ENCODE measurements at regions not wholly inside any gene's neighbourhood (a gene's known extent, or its start where the extent isn't known, plus 50 kb on each side); places are given as distances from the start of the nearest gene placed in this dataset.

- Histone ChIP-seq H3K9ac (ENCODE audit: insufficient read length, low read depth) (no peak overlapping the region), H3K4me3 (ENCODE audit: insufficient read length, low read depth) (no peak overlapping the region), H3K9me3 (ENCODE audit: insufficient read depth, low read length) (no peaks in the 10 kb centered on the region), H3K36me3 (ENCODE audit: insufficient read depth, insufficient read length, low read length) (no peaks in the 10 kb centered on the region), H3K4me1 (ENCODE audit: insufficient read depth, insufficient read length) (no peaks in the 10 kb centered on the region), H3K27me3 (ENCODE audit: insufficient read depth, insufficient read length) (no peaks in the 10 kb centered on the region)
- no peak for TF ChIP-seq SUZ12 (IDR thresholded peaks at IDR 0.05; ENCODE audit: extremely low read depth, insufficient read depth, insufficient read length)
- no peak for TF ChIP-seq YY1 (IDR thresholded peaks at IDR 0.05; ENCODE audit: insufficient read depth, insufficient read length)
- TF ChIP-seq ZNF274 (IDR thresholded peaks at IDR 0.05; ENCODE audit: low read depth, low read length), result no peak
- no peak for DNase-seq (ENCODE audit: low read depth, low spot score)
Measured at GRCh38 chr13:62046512-62046911, 630.9 kb upstream of the PCDH20 start.

DNA sequence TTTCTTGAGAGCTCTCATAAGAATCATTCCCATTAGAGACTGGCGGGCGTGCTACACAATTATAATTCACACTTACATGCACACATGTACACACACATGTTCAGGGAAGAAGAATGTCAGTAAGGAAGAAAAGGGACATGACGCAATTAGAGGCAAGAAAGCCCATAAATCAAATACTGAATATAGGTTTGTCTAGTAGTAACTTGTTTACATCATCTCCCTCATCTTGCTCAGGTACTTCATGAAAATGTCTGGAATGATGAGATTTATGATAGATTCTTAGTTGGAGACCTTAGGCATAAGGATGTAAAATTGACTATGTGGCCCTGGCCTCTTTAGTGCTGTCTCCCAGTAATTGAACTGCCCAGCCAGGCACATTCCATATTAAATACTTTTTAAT is 628.0 kb upstream of the PCDH20 start:
- Histone ChIP-seq H3K9ac (ENCODE audit: insufficient read length, low read depth) (no peak overlapping the region), H3K36me3 (ENCODE audit: insufficient read depth, insufficient read length, low read length) (no peaks in the 10 kb centered on the region), H3K4me1 (ENCODE audit: insufficient read depth, insufficient read length) (no peaks in the 10 kb centered on the region), H3K4me3 (ENCODE audit: insufficient read length, low read depth) (no peak overlapping the region), H3K27me3 (ENCODE audit: insufficient read depth, insufficient read length) (no peaks in the 10 kb centered on the region), H3K9me3 (ENCODE audit: insufficient read depth, low read length) (no peaks in the 10 kb centered on the region)
- no peak for DNase-seq (ENCODE audit: low read depth, low spot score)
- TF ChIP-seq SUZ12 (IDR thresholded peaks at IDR 0.05; ENCODE audit: extremely low read depth, insufficient read depth, insufficient read length), result no peak
- no peak for TF ChIP-seq ZNF274 (IDR thresholded peaks at IDR 0.05; ENCODE audit: low read depth, low read length)
- no peak for TF ChIP-seq YY1 (IDR thresholded peaks at IDR 0.05; ENCODE audit: insufficient read depth, insufficient read length)

DNA sequence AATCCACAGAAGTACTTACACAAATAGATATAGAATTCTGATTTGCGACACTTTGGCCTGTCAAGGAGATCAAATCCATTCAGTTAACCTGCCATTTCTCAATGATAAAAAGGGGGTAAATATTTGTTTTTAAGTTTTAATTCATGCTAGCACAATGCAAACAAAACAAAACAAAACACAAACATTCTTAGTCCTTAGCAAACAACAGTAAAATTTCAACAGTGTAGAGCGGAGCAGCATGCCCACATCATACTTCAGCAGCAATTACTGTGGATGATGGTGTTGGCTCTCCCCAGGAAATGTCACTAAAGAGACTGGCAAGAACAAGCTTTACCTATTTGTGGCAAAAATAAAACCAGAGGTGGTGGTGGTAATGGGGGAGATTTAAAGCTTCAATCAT is 625.2 kb upstream of the PCDH20 start:
- Histone ChIP-seq H3K27me3 (ENCODE audit: insufficient read depth, insufficient read length) (no peaks in the 10 kb centered on the region), H3K9ac (ENCODE audit: insufficient read length, low read depth) (no peak overlapping the region), H3K4me3 (ENCODE audit: insufficient read length, low read depth) (no peak overlapping the region), H3K4me1 (ENCODE audit: insufficient read depth, insufficient read length) (no peaks in the 10 kb centered on the region), H3K9me3 (ENCODE audit: insufficient read depth, low read length) (no peaks in the 10 kb centered on the region), H3K36me3 (ENCODE audit: insufficient read depth, insufficient read length, low read length) (no peaks in the 10 kb centered on the region)
- no peak for TF ChIP-seq YY1 (IDR thresholded peaks at IDR 0.05; ENCODE audit: insufficient read depth, insufficient read length)
- TF ChIP-seq SUZ12 (IDR thresholded peaks at IDR 0.05; ENCODE audit: extremely low read depth, insufficient read depth, insufficient read length), result no peak
- TF ChIP-seq ZNF274 (IDR thresholded peaks at IDR 0.05; ENCODE audit: low read depth, low read length), result no peak
- DNase-seq (ENCODE audit: low read depth, low spot score), result no peak

DNA sequence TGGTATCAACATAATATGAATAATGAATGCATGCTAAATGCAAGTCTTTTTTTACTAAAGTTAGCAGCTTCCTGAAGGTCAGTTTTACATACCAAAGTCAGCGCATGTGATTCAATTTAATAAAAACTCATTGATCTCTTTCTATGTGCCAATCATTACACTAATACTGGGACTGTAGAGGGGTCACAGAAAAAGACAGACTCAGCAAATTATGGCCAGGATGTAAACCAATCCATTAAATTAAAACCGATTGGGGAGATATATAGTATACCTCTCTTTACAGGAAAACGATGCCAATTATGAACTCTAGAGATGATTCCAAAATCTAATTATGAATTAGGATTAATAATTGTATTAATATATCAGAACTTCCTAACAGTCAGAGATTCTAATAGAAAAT is 624.4 kb upstream of the PCDH20 start:
- TF ChIP-seq SUZ12 (IDR thresholded peaks at IDR 0.05; ENCODE audit: extremely low read depth, insufficient read depth, insufficient read length) (no peak), YY1 (IDR thresholded peaks at IDR 0.05; ENCODE audit: insufficient read depth, insufficient read length) (no peak), ZNF274 (IDR thresholded peaks at IDR 0.05; ENCODE audit: low read depth, low read length) (no peak)
- H3K4me3 ChIP-seq (ENCODE audit: insufficient read length, low read depth), result no peak overlapping the region
- H3K36me3 ChIP-seq (ENCODE audit: insufficient read depth, insufficient read length, low read length), result no peaks in the 10 kb centered on the region
- DNase-seq (ENCODE audit: low read depth, low spot score), result no peak
- H3K9ac ChIP-seq (ENCODE audit: insufficient read length, low read depth), result no peak overlapping the region
- H3K4me1 ChIP-seq (ENCODE audit: insufficient read depth, insufficient read length), result no peaks in the 10 kb centered on the region
- no peaks in the 10 kb centered on the region for H3K9me3 ChIP-seq (ENCODE audit: insufficient read depth, low read length)
- H3K27me3 ChIP-seq (ENCODE audit: insufficient read depth, insufficient read length), result no peaks in the 10 kb centered on the region

GRCh38 chr13:62038214-62038613 is 622.6 kb upstream of the PCDH20 start:
- H3K27me3 ChIP-seq (ENCODE audit: insufficient read depth, insufficient read length), result no peaks in the 10 kb centered on the region
- DNase-seq (ENCODE audit: low read depth, low spot score), result no peak

DNA sequence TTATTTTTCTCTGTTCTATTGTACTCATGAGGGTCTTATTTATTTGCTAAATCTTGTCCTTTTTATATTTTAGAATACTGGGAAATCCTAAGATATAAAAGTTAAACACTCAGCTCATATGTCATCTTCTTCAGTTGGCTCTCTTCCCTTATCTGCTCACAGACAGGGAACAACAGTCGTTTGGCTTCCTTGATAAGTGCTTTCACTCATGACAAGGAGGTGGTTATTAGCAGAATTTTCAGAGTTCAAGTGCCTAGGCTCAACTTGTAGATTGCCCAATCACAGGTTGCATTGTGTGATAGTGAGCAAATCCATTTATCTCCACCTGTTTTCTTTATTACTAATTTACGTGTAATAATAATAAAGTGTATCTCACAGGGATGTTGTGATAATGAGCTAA is 620.3 kb upstream of the PCDH20 start:
- no peak for DNase-seq (ENCODE audit: low read depth, low spot score)
- no peaks in the 10 kb centered on the region for H3K36me3 ChIP-seq (ENCODE audit: insufficient read depth, insufficient read length, low read length)
- no peak overlapping the region for H3K9ac ChIP-seq (ENCODE audit: insufficient read length, low read depth)
- no peak for TF ChIP-seq ZNF274 (IDR thresholded peaks at IDR 0.05; ENCODE audit: low read depth, low read length)
- no peak for TF ChIP-seq SUZ12 (IDR thresholded peaks at IDR 0.05; ENCODE audit: extremely low read depth, insufficient read depth, insufficient read length)
- TF ChIP-seq YY1 (IDR thresholded peaks at IDR 0.05; ENCODE audit: insufficient read depth, insufficient read length), result no peak
- no peaks in the 10 kb centered on the region for H3K27me3 ChIP-seq (ENCODE audit: insufficient read depth, insufficient read length)
- no peaks in the 10 kb centered on the region for H3K4me1 ChIP-seq (ENCODE audit: insufficient read depth, insufficient read length)
- no peak overlapping the region for H3K4me3 ChIP-seq (ENCODE audit: insufficient read length, low read depth)
- no peaks in the 10 kb centered on the region for H3K9me3 ChIP-seq (ENCODE audit: insufficient read depth, low read length)

More at GRCh38 chr13:62038214-62038613, 622.6 kb upstream of the PCDH20 start:
- H3K9ac ChIP-seq (ENCODE audit: insufficient read length, low read depth), result no peak overlapping the region
- no peak for TF ChIP-seq ZNF274 (IDR thresholded peaks at IDR 0.05; ENCODE audit: low read depth, low read length)
- H3K4me3 ChIP-seq (ENCODE audit: insufficient read length, low read depth), result no peak overlapping the region
- H3K4me1 ChIP-seq (ENCODE audit: insufficient read depth, insufficient read length), result no peaks in the 10 kb centered on the region
- no peaks in the 10 kb centered on the region for H3K9me3 ChIP-seq (ENCODE audit: insufficient read depth, low read length)
- no peaks in the 10 kb centered on the region for H3K36me3 ChIP-seq (ENCODE audit: insufficient read depth, insufficient read length, low read length)

GRCh38 chr13:62033934-62034333 is 618.3 kb upstream of the PCDH20 start:
- no peaks in the 10 kb centered on the region for H3K9me3 ChIP-seq (ENCODE audit: insufficient read depth, low read length)
- H3K36me3 ChIP-seq (ENCODE audit: insufficient read depth, insufficient read length, low read length), result no peaks in the 10 kb centered on the region
- no peak for DNase-seq (ENCODE audit: low read depth, low spot score)
- no peak overlapping the region for H3K9ac ChIP-seq (ENCODE audit: insufficient read length, low read depth)
- H3K27me3 ChIP-seq (ENCODE audit: insufficient read depth, insufficient read length), result no peaks in the 10 kb centered on the region
- no peaks in the 10 kb centered on the region for H3K4me1 ChIP-seq (ENCODE audit: insufficient read depth, insufficient read length)
- no peak overlapping the region for H3K4me3 ChIP-seq (ENCODE audit: insufficient read length, low read depth)
- TF ChIP-seq YY1 (IDR thresholded peaks at IDR 0.05; ENCODE audit: insufficient read depth, insufficient read length) (no peak), SUZ12 (IDR thresholded peaks at IDR 0.05; ENCODE audit: extremely low read depth, insufficient read depth, insufficient read length) (no peak), ZNF274 (IDR thresholded peaks at IDR 0.05; ENCODE audit: low read depth, low read length) (no peak)

- H3K9me3 ChIP-seq (ENCODE audit: insufficient read depth, low read length), result no peaks in the 10 kb centered on the region
- no peak for TF ChIP-seq YY1 (IDR thresholded peaks at IDR 0.05; ENCODE audit: insufficient read depth, insufficient read length)
- no peak for TF ChIP-seq SUZ12 (IDR thresholded peaks at IDR 0.05; ENCODE audit: extremely low read depth, insufficient read depth, insufficient read length)
- TF ChIP-seq ZNF274 (IDR thresholded peaks at IDR 0.05; ENCODE audit: low read depth, low read length), result no peak
- no peaks in the 10 kb centered on the region for H3K27me3 ChIP-seq (ENCODE audit: insufficient read depth, insufficient read length)
- H3K36me3 ChIP-seq (ENCODE audit: insufficient read depth, insufficient read length, low read length), result no peaks in the 10 kb centered on the region
- no peak overlapping the region for H3K9ac ChIP-seq (ENCODE audit: insufficient read length, low read depth)
- DNase-seq (ENCODE audit: low read depth, low spot score), result no peak
- no peaks in the 10 kb centered on the region for H3K4me1 ChIP-seq (ENCODE audit: insufficient read depth, insufficient read length)
- no peak overlapping the region for H3K4me3 ChIP-seq (ENCODE audit: insufficient read length, low read depth)
Measured at GRCh38 chr13:62022369-62022768, 606.7 kb upstream of the PCDH20 start.
